ENCODE measurements at regions not wholly inside any gene's neighbourhood (a gene's known extent, or its start where the extent isn't known, plus 50 kb on each side); places are given as distances from the start of the nearest gene placed in this dataset.

DNA sequence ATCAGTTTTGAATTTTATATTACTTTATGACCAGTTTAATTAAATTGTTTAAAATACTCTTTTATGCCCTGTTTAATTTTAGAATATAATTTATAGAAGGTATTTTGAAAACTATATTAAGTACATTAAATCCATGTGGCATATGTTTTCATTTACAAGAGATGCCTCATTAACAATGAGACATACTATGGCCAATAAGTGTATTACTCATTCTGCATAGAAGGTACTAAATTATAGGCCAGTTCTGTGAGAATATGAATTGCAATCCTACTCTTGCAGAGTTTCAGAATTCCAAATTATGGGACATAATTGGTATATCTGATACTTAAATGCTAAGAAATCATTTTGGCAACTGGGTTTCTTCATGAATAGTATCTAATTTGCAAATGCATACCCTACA lies 951.1 kb downstream of the FAT4 start:
- DNase-seq, result no peak

DNA sequence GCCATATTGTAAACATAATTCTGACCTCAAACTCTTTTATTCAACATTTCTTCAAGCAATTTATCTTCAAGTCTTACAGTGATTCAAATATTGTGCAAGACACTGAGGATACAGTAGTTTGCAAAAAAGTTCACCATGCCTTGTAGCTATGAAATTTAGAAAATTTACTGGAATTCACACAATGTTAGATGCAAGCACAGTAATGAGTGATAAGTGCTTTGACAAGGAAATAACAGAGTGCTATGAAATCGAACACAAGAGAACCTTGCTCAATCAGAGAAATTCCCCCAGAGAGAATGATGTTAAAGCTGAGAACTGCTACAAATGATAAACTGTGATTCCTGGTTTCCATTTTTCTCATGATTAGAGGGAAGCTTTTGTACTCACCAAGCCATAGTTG lies 952.9 kb downstream of the FAT4 start:
- DNase-seq, result no peak

DNA sequence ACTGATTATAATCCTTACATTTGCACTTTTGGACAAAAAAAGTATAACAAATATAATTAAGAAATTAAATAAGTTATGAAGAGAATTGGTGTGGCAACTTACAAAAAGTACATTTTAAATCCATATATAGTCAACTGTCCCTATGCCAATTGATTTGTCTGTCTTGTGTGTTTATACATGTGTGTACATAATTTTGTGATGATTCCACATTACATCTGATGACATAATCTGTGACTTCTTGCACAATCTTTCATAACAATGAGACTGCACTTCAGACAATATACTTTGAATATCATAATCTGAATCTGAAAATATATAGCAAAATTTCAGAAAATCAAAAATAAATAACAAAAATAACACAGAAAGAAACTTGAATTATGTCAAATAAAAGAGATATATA lies 953.4 kb downstream of the FAT4 start:
- no peak for DNase-seq

DNA sequence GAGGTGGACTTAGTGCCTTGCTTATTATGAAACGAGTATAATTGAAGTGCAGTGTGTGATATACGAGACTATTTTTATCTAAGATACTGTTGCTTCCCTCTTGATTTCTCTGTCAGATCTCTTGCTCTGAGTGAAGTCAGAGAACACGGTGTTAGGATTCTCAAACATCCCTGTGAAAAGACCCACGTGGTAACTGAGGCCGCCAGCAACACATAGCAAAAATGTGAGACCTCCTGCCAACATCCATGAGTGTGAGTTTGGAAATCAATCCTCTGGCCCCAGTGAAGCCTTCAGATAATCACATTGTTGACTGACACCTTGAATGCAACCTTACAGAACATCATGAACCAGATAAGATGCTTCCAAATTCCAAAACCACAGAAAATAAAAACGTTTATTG lies 954.4 kb downstream of the FAT4 start:
- DNase-seq, result no peak

DNA sequence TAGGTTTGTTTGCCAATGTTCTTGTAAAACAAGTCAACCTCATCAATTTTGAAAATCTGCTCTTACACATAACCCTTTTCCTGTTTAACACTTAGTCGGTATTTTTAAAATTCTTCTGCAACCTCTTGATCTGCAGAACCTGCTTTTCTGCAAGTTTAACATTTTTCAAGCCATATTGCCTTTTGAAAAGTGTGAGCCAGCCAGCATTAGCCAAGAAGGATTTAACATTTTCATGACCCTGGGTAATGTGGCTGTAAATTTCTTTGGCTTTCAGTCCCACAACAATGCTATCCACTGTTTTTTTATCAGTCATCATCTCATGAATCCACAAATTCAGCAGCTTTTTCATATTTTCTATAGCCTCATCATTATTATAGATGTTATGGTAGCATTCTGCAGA lies 956.5 kb downstream of the FAT4 start:
- no peak for DNase-seq

DNA sequence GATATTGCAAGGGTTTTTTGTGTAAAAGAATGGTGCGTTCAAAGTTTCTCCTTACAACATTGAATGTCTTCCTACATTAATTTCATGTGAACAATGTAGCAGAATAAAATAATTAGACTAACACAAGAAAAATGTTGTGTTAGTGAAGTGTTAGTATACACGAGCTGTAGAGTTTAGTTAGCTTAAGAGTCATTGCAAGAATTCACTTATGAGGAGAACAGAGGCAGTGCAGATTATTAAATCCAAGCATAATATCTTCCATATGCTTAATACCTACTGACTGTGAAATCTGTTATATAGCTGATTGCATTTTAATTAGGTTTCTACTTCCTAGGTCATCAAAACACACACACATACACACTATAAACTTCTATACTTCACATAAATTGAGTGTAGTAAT lies 959.0 kb downstream of the FAT4 start:
- no peak for DNase-seq

DNA sequence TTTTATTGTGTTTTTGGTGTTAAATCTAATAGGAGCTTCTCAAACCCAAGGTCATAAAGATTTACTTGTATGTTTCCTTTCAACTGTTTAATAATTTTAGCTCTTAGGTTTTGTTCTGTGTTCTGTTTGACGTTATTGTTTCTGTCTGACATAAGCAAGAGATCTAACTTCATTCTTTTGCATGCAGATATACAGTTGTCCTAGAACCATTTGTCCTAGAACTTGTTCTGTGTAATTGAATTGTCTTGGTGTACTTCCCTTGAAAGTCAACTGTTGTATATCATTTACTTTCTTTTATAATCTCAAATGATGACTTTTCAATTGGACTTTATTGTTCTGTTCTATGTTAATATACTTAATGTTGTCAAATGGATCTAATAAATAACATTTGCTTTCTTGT lies 977.1 kb downstream of the FAT4 start:
- no peak for DNase-seq

DNA sequence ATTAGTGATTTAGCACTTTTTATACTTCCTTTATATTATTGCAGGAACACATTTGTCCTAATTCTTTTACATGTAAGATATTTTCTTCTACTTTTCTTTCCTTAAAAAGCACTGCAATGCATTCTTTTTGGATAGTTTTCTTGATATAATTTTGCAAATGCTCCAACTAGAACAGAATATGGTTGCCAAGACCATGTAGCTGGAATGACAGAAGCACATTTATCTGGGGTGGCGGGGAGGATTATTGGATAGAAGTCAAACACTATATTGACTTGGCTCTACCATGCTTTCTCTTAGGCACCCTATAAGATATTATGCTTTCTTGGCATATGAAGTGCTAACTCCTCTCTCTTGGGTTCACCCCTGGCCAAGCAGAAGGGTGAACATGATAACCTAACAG lies 983.5 kb downstream of the FAT4 start:
- DNase-seq, result no peak

DNA sequence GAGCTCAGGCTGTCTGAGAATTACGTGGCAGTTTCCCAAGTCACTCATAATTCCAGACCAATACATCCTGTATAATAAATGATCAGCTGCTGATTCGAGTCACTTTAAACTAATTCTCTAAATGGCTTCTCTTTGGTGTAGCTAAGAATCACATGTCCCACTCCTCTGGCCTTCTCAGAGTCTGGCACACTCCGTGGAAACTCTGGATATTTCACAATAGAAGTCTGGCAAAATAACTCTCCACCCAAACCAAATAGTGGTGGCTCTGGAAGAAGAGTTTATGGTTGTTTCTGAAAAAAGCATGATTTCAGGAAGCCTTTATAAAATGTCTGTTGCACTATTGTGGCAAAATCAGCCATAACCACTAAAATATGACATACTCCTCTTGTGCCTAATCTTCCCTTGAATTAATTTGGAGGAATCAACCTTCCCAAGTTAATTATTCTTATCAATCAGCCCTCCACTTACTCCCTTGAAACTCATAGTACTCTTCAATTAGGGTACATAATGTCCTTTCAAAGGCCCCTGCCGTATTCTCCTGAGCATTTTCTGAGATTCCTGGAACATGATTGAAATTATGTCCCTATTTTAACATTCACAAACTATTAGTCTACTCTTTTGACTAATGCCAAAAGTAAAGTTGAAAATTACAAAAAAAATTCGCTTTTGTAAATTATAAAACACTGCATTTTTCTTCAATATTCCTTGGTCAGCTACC lies 991.6 kb downstream of the FAT4 start:
- DNase-seq, result no peak

DNA sequence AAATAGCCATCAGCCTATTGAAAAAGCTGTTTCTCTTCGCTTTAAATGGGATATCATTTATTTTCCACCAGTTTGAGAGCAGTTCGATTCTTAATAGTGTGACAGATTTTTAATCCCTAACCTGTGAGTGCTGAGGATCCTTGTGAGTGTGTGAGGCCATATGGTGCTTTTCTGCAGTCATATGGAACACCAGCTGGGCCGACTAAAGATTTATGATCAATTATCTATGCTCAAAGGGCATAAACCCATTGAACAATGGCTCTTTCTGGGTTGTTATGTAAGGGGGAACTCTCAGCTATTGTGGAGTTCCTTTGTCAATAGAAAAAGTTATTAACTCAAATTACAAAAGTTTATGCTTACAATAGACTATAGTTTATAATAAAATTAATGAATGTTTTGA lies 1003.6 kb downstream of the FAT4 start:
- DNase-seq, result no peak

DNA sequence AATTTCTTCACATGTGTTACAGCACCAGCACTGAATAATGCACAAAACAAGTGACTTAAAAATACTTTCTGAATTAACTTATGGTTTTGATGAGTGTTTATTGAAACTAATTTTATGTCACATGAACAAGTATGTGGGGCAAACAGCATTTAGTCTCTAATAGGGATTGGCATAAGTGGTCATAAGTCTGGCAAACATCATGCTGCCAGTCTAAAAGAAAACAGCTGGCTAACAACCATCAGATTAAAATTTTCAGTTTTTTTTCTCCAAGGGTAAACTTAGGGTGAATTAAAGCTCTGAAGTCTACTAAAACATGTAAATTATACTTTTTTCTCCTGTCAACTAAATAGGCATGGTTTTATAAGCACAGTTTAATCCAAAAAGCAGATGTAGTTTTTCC lies 1014.2 kb downstream of the FAT4 start:
- DNase-seq, result no peak

DNA sequence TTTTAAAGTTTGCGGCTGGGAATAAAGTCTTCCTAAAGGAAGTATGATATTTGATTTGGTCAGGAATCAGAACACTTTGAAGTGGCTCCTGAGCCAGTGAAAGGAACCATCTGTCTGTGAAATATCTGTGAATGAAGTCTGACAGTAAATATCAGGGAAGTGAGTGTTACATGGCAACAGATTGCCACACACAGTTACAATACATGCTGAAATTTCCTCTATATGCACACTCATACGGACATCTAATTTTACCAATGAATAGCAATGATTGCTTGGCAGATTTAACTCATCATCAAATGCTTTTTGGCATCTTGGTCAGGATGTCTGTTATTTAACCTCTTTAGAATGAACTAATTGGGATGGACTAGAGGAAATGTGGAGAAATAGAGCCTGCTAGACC lies 1023.8 kb downstream of the FAT4 start:
- DNase-seq, result no peak

DNA sequence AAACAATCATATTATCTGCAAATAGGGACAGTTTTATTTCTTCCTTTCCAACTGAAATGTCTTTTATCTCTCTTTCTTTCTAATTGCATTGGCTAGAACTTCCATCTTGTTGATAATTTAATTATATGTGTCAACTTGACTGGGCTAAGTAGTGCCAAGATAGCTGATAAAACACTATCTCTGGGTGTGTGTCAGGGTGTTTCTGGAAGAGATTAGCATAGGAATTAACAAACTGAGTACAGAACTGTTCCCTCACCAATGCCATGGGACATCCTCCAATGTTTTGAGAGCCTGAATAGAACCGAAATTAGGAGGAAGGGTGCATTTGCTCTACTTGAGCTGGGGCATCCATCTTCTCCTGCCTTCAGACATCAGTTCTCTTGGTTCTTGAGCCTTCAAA lies 1027.2 kb downstream of the FAT4 start:
- no peak for DNase-seq

DNA sequence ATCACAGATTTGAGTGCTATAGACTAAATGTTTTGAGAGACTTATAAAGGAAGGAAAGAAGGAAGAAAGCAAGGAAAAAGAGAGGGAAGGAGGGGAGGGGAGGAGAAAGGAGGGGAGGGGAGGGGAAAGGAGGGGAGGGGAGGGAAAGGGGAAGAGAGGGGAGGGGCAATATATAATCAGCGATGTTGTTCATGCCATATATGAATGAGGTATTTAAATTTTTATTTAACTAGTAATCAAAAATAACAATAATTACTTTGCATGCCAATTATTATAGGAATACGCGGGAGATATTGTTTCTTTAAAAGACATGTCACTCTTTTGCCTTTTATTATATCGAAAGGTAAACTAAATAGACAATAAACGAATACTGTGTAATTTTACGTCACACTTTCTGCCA lies 1029.7 kb downstream of the FAT4 start:
- DNase-seq, result no peak

DNA sequence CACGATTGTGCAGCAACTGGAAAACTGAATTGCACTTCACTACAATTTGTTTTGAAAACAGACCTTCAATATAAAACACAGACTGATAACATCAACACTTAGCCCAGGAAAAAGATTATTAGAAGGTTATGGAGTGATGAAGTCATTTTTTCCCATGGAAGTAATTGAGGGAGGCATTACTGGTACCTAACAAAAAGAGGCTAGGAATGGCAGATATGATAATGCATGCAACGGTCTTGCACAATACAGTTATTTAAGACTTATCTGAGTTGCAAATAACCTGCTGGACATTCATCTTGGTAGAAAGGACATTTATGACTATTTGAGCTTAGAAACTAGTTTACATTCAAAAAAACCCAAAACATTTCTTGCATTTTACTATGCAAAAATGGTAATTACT lies 1031.9 kb downstream of the FAT4 start:
- no peak for DNase-seq

DNA sequence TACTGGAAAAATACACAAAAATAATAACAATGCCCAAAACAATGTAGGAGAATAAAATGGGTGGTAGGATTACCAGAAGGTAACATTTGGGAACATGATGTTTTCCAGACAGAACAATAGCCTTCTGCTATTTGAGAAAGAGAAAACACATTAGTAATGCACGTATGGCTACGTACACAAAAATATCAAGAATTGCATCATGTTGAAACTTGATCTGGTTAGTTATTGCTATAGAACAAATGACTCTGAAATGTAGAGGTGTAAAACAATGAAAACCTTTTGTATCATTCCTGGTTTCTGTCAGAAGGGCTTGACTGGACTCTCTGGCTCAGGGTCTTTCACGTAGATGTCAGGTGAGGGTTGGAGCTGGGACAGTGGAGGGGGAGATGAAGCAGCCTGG lies 1040.0 kb downstream of the FAT4 start:
- DNase-seq, result no peak

DNA sequence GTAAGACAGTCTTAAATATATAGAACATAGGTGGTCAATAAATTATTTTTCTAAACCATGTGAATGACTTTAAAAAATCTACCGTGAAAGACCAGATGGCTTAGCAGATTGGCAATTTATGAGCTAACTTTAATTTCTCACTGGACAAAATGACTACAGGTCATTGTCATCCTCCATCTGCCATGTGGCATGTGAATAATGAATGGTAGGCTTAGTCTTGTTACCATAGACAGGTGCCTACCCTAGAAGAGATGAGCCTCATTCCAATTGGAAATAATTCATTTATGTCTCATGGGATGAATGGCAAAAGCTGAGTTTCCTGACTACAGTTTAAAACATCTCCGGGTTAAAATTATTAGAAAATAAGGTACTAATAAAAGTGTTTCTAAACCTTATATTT lies 1043.3 kb downstream of the FAT4 start:
- no peak for DNase-seq

DNA sequence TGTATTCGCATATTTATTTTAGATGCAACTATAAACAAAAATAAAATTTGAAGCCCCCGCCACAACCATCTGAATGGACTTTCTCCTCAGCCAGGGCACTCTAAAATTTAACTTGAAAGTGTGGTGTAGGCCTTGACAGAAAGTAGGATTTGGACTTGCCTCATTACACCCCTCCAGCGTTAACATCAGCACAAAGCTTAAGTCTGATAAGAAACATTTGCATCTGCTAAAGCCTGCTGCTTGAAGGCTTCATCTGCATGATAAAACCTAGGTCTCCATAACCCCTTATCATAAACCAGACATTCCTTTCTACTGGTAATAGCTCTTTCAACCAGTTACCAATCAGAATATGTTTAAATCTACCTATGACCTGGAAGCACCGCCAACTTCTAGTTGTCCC lies 1046.5 kb downstream of the FAT4 start:
- DNase-seq, result no peak

DNA sequence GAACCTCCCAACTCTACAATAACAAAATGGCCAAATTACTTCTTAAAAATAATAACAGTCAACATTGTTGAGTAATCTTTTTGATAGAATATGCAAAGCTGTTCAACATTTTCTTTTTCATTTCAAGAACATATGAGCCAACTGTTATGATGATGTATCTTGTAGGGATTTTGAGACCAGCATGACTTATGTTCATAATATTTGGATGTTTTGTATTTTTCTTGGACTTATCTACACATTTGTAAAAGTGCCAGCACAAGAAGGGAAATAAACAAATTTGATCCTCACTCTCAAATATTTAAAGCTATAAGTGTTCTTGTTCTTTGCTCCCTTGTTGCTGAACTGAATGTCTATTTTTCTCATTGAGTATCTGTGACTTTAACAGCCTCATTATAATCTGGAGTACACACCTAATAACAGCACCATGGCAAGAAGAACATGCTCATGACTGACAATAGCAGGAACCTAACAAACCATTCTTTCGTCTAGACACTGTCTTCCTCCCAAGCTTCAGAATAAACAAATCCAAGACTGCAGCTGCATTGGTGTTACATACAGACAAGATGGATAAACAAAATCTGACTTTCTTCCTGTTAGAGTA lies 1049.7 kb downstream of the FAT4 start:
- DNase-seq, result no peak

DNA sequence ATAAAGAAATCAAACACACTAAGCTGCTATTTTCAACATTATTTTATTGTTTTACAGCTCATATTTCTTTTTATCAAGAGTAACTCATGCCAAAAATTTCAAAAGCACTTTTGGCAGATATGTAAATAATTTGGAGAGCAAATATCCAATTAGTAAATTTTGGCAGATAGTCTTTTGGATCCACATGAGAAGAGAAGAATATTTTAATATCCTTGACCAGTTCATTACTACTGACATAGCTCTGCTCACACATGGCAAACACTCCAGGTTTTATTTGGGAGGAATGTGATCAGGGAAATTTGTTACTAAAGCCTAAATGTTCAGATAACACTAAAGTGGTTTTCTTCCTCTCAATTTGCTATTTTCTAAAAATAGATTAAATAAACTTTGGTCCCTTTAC lies 1054.3 kb downstream of the FAT4 start:
- no peak for DNase-seq

DNA sequence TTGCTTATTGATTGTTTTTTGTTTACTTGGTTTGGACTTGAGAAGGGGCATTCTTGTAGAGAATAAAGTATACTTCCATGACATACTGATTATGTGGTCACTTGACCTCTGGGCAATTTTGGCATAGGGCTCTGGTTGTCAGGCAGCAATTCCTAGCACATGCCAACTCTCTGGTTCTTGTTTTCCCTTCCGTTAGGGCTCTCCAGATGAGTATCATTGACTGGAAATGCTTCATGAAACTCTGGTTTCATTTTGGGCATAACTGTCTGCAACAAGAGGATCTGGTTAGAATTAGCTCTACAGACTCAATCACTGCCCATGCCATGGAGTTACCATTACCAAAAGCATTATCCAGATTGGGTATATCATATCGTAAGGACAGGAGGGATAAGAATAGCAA lies 1057.9 kb downstream of the FAT4 start:
- DNase-seq, result no peak

DNA sequence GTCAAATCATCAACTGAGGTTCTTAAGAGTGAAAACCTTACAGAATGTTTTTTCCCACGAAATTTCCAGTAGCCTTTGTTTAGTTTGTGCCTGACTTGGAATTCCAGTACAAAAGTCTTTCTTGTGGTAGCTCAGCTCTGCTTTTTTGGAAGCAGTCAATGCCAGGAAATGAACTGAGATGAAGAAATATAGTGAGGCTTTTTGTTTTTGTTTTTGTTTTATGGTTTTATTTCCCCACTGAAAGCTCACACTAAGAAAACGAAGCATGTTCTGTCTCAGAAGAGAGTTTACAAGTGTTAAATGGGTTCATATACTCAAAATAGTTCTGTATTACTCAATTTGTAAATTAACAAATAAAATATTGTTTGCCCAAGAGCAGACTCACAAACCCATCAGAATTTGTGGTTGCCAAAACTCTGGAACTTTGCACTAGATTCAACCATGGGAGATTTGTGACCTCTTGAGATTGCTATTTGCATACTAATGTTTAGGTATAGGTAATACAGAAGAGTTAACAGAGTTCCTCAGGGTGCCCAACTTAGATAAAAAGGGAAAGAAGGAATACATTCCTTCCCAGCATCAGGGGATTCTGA lies 1060.8 kb downstream of the FAT4 start:
- DNase-seq, result no peak

DNA sequence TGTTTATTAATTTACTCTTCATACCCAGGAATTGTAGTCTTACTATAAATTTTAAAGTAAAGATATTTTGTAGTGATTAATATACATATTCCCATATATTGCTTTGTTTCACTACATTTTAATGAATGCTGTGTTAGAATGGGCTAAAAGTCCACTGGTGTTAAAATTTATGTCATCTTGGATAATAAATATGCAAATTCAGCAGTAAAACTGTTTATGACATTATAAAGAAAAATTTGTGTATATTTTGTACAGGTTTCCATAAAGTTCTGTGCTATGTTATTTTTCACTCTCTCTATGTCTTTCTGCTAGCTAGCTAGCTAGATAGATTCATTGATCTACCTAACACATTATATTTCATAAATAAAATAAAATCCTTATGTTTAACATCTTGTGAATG lies 1071.2 kb downstream of the FAT4 start:
- no peak for DNase-seq

DNA sequence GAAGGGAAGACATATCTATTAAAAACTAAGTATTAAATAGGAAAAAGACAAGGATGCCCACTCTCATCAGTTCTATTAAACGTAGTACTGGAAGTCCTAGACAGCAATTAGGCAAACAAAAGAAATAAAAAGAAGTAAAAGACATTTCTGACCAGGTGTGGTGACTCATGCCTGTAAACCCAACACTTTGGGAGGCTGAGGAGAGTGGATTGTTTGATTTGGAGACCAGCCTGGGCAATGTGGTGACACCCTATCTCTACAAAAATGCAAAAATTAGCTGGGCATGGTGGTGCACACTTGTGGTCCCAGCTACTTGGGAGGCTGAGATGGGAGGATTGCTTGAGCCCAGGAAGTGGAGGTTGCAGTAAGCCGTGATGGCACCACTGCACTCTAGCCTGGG lies 1071.8 kb downstream of the FAT4 start:
- no peak for DNase-seq

DNA sequence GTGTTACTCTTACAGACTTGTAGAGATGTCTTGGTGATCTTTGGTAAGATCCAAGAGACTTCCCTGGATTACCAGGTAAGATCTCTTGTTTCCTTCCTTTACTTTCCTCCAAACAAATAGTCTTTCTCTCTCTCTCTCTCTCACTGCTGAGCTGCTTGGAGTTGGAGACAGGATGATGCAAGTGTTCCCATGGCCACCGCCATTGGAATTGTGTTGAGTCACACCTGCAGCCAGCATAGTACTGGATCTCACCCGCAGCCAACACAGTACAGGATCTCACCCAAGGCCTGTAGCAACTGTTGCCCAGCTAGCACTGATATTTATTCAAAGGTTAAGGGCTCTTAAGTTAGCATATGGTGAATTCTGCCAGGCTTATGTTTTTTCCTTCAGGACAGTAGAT lies 1080.9 kb downstream of the FAT4 start:
- DNase-seq, result no peak
